Neural cell (in vitro differentiated cells): ENCODE measurements at regions not wholly inside any gene's neighbourhood (a gene's known extent, or its start where the extent isn't known, plus 50 kb on each side); places are given as distances from the start of the nearest gene placed in this dataset.

Experiments
- H2AFZ ChIP-seq: fragments of 200-600, 300-800 bp; sonication (generic), shearing (Covaris generic); 2 replicates; pipeline ENCODE4 v1.6.0; 2014; ENCODE audit warnings: low read depth, mild to moderate bottlenecking, antibody characterized with exemption, low read length, moderate library complexity
- H3F3A ChIP-seq: fragments of 200-600 bp; shearing (Covaris generic); 2 replicates; pipeline ENCODE4 v1.6.1; 2016; ENCODE audit warnings: mild to moderate bottlenecking, moderate library complexity, mixed read lengths, antibody characterized with exemption, low read length; ENCODE audit not compliant: insufficient read depth, poor library complexity, severe bottlenecking
- H3K27ac ChIP-seq: fragments of 200-600, 300-800 bp; sonication (generic), shearing (Covaris generic); 2 replicates; pipeline ENCODE4 v1.5.1; 2014; ENCODE audit warnings: mild to moderate bottlenecking, low read length, moderate library complexity
- H3K27me3 ChIP-seq: fragments of 300-800, 200-600 bp; sonication (generic), shearing (Covaris generic); 2 replicates; pipeline ENCODE4 v1.6.0; 2014; ENCODE audit warnings: mild to moderate bottlenecking, low read depth, low read length, moderate library complexity; ENCODE audit not compliant: insufficient read depth
- H3K36me3 ChIP-seq: fragments of 300-800, 200-600 bp; sonication (generic), shearing (Covaris generic); 2 replicates; pipeline ENCODE4 v1.5.1; 2014; ENCODE audit warnings: mild to moderate bottlenecking, antibody characterized with exemption, low read length, moderate library complexity; ENCODE audit not compliant: insufficient read depth
- H3K4me2 ChIP-seq: fragments of 300-800, 200-600 bp; sonication (generic), shearing (Covaris generic); 2 replicates; pipeline ENCODE4 v1.6.0; 2014; ENCODE audit warnings: mild to moderate bottlenecking, low read length
- H3K4me3 ChIP-seq: fragments of 300-800, 200-600 bp; sonication (generic), shearing (Covaris generic); 2 replicates; pipeline ENCODE4 v1.5.1; 2014; ENCODE audit warnings: mild to moderate bottlenecking, low read length, moderate library complexity
- H3K79me2 ChIP-seq: fragments of 200-600 bp; shearing (Covaris generic); replicated peaks from 2 replicates; pipeline ENCODE4 v1.6.0; 2014; ENCODE audit warnings: mild to moderate bottlenecking, low read length, moderate library complexity; ENCODE audit not compliant: insufficient read depth
- H3K9ac ChIP-seq: fragments of 300-800, 200-600 bp; sonication (generic), shearing (Covaris generic); 2 replicates; pipeline ENCODE4 v1.6.1; 2016; ENCODE audit warnings: mild to moderate bottlenecking, low read length, mixed read lengths
- H3K9me2 ChIP-seq: fragments of 200-600 bp; shearing (Covaris generic); 2 replicates; pipeline ENCODE4 v1.6.1; 2016; ENCODE audit warnings: mild to moderate bottlenecking, low read length, mixed read lengths; ENCODE audit not compliant: insufficient read depth
- H3K9me3 ChIP-seq: fragments of 200-600, 300-800 bp; sonication (generic), shearing (Covaris generic); 2 replicates; pipeline ENCODE4 v1.6.1; 2016; ENCODE audit warnings: mild to moderate bottlenecking, mixed run types, low read length, moderate library complexity, mixed read lengths
- H4K20me1 ChIP-seq: fragments of 200-600 bp; shearing (Covaris generic); 2 replicates; pipeline ENCODE4 v1.6.1; 2016; ENCODE audit warnings: mild to moderate bottlenecking, mixed run types; ENCODE audit not compliant: insufficient read depth
- EP300 ChIP-seq: fragments of 450-650 bp; conservative IDR thresholded peaks from 2 replicates; pipeline ENCODE4 v1.6.1; 2014; ENCODE audit warnings: antibody characterized with exemption, mild to moderate bottlenecking, moderate library complexity; ENCODE audit not compliant: poor library complexity, severe bottlenecking
- EZH2 ChIP-seq: fragments of 200-600, 300-800 bp; shearing (Covaris generic), sonication (generic); IDR thresholded peaks from 2 replicates; pipeline ENCODE4 v1.6.1; 2014; ENCODE audit warnings: antibody characterized with exemption, low read length, borderline replicate concordance, mild to moderate bottlenecking; ENCODE audit not compliant: insufficient read depth, poor library complexity, severe bottlenecking
- MXI1 ChIP-seq: fragments of 450-650 bp; conservative IDR thresholded peaks from 2 replicates; pipeline ENCODE4 v1.6.1; 2014; ENCODE audit warnings: antibody characterized with exemption, mild to moderate bottlenecking; ENCODE audit not compliant: poor library complexity, severe bottlenecking
- POLR2AphosphoS5 ChIP-seq: IDR thresholded peaks from 2 replicates; pipeline ENCODE4 v1.6.1; 2012
- RAD21 ChIP-seq: fragments of 450-650 bp; conservative IDR thresholded peaks from 2 replicates; pipeline ENCODE4 v1.6.1; 2014; ENCODE audit warnings: antibody characterized with exemption, mild to moderate bottlenecking, moderate library complexity
- SMC3 ChIP-seq: fragments of 450-650 bp; conservative IDR thresholded peaks from 2 replicates; pipeline ENCODE4 v1.6.1; 2014; ENCODE audit warnings: antibody characterized with exemption, mild to moderate bottlenecking, moderate library complexity; ENCODE audit not compliant: poor library complexity
- TAF1 ChIP-seq: IDR thresholded peaks from 2 replicates; pipeline ENCODE4 v1.6.1; 2012; ENCODE audit warnings: low read depth
- TF ChIP-seq, protein P1 (sequence below): IDR thresholded peaks from 2 replicates; pipeline ENCODE4 v1.6.1; 2012; ENCODE audit warnings: borderline replicate concordance
- TF ChIP-seq, protein P2 (sequence below): fragments of 450-650 bp; IDR thresholded peaks from 2 replicates; pipeline ENCODE4 v1.5.1; 2014; ENCODE audit warnings: antibody characterized with exemption, mild to moderate bottlenecking, moderate library complexity; ENCODE audit not compliant: poor library complexity, severe bottlenecking

DNA sequence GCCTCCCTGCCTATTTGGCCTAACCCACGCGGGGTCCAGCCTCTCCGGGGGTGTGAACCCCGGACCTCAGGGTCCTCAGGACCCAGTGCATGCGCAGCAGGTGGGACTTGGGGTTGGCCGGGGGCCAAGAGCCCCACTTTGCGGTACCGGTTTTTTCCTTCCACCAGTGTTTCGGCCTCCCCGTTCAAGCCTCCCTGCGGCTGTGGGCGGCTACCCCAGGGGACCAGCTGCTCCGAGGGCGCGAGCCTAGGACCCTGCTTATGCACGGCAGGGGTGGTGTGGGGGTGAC, 327.3 kb downstream of the ALG10 start:
- H3K4me3 ChIP-seq: no peak overlapping the region
- TF ChIP-seq SMC3 (no peak), POLR2AphosphoS5 (no peak), RAD21 (no peak), TAF1 (no peak), EP300 (no peak), EZH2 (no peak), MXI1 (no peak)
- TF ChIP-seq, protein P1, sequence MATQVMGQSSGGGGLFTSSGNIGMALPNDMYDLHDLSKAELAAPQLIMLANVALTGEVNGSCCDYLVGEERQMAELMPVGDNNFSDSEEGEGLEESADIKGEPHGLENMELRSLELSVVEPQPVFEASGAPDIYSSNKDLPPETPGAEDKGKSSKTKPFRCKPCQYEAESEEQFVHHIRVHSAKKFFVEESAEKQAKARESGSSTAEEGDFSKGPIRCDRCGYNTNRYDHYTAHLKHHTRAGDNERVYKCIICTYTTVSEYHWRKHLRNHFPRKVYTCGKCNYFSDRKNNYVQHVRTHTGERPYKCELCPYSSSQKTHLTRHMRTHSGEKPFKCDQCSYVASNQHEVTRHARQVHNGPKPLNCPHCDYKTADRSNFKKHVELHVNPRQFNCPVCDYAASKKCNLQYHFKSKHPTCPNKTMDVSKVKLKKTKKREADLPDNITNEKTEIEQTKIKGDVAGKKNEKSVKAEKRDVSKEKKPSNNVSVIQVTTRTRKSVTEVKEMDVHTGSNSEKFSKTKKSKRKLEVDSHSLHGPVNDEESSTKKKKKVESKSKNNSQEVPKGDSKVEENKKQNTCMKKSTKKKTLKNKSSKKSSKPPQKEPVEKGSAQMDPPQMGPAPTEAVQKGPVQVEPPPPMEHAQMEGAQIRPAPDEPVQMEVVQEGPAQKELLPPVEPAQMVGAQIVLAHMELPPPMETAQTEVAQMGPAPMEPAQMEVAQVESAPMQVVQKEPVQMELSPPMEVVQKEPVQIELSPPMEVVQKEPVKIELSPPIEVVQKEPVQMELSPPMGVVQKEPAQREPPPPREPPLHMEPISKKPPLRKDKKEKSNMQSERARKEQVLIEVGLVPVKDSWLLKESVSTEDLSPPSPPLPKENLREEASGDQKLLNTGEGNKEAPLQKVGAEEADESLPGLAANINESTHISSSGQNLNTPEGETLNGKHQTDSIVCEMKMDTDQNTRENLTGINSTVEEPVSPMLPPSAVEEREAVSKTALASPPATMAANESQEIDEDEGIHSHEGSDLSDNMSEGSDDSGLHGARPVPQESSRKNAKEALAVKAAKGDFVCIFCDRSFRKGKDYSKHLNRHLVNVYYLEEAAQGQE: no peak
- TF ChIP-seq, protein P2, sequence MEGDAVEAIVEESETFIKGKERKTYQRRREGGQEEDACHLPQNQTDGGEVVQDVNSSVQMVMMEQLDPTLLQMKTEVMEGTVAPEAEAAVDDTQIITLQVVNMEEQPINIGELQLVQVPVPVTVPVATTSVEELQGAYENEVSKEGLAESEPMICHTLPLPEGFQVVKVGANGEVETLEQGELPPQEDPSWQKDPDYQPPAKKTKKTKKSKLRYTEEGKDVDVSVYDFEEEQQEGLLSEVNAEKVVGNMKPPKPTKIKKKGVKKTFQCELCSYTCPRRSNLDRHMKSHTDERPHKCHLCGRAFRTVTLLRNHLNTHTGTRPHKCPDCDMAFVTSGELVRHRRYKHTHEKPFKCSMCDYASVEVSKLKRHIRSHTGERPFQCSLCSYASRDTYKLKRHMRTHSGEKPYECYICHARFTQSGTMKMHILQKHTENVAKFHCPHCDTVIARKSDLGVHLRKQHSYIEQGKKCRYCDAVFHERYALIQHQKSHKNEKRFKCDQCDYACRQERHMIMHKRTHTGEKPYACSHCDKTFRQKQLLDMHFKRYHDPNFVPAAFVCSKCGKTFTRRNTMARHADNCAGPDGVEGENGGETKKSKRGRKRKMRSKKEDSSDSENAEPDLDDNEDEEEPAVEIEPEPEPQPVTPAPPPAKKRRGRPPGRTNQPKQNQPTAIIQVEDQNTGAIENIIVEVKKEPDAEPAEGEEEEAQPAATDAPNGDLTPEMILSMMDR: no peak
- H3K27ac ChIP-seq: no peak overlapping the region
- H3K79me2 ChIP-seq: no peaks in the 10 kb centered on the region
- H3K9ac ChIP-seq: no peak overlapping the region
- no peaks in the 10 kb centered on the region for H3F3A ChIP-seq
- no peak overlapping the region for H2AFZ ChIP-seq
- H3K9me3 ChIP-seq: peaks cover 10% of the 10 kb centered on the region
- H4K20me1 ChIP-seq: no peaks in the 10 kb centered on the region
- no peaks in the 10 kb centered on the region for H3K36me3 ChIP-seq
- H3K4me2 ChIP-seq: no peak overlapping the region
- H3K27me3 ChIP-seq: no peaks in the 10 kb centered on the region
- no peaks in the 10 kb centered on the region for H3K9me2 ChIP-seq

DNA sequence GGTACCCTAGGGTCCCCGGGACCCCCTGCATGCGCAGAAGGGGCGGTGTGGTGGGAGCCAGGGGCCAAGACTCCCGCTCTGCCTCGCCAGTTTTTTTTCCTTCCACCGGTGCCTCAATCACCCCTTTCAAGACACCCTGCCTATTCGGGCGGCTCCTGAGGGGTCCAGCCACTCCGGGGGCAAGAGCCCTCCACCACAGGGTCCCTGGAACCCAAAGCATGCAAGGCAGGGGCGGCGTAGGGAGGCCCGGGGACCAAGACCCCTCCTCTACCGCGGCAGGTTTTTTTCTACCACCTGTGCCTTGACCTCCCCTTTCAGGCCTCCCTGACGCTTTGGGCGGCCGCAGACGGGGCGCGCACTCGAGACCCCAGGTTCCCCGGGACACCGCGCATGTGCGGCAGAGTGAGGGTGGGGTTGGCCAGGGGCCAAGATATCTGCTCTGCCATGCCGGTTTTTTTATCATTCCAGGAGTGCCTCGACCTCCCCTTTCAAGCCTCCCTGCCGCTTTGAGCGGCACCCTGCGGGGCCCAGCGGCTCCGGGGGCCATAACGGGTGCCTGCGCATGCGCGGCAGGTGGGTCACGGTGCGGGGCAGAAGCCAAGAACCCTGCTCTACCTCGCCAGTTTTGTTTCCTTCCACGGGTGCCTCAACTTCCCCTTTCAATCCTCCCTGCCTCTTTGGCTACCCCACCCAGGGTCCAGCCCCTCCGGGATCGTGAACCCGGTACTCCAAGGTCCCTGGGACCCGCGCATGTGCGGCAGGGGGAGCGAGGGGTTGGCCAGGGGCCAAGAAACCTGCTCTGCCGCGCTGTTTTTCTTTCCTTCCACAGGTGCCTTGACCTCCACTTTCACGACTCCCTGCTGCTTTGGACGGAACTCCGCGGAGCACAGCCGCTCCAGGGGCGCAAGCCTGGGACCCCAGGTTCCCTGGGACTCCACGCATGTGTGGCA, 328.1 kb downstream of the ALG10 start:
- Histone ChIP-seq H3K4me2 (no peak overlapping the region), H3K27ac (no peak overlapping the region), H3K36me3 (no peaks in the 10 kb centered on the region), H3K9me3 (peaks cover 12% of the 10 kb centered on the region), H3F3A (no peaks in the 10 kb centered on the region), H4K20me1 (no peaks in the 10 kb centered on the region), H3K4me3 (no peak overlapping the region), H3K79me2 (no peaks in the 10 kb centered on the region), H3K27me3 (no peaks in the 10 kb centered on the region), H3K9me2 (no peaks in the 10 kb centered on the region), H2AFZ (no peak overlapping the region), H3K9ac (no peak overlapping the region)
- no peak for TF ChIP-seq SMC3
